K562 (cell line): ENCODE measurements at regions not wholly inside any gene's neighbourhood (a gene's known extent, or its start where the extent isn't known, plus 50 kb on each side); places are given as distances from the start of the nearest gene placed in this dataset.

Experiments used
- TF ChIP-seq, protein P1 (sequence below): fragments of 200-600 bp; sonication (generic); IDR thresholded peaks from one replicate; pipeline ENCODE4 v1.6.1; 2012; ENCODE audit warnings: mild to moderate bottlenecking, low read depth, low read length, inconsistent platforms

- TF ChIP-seq, protein P1, sequence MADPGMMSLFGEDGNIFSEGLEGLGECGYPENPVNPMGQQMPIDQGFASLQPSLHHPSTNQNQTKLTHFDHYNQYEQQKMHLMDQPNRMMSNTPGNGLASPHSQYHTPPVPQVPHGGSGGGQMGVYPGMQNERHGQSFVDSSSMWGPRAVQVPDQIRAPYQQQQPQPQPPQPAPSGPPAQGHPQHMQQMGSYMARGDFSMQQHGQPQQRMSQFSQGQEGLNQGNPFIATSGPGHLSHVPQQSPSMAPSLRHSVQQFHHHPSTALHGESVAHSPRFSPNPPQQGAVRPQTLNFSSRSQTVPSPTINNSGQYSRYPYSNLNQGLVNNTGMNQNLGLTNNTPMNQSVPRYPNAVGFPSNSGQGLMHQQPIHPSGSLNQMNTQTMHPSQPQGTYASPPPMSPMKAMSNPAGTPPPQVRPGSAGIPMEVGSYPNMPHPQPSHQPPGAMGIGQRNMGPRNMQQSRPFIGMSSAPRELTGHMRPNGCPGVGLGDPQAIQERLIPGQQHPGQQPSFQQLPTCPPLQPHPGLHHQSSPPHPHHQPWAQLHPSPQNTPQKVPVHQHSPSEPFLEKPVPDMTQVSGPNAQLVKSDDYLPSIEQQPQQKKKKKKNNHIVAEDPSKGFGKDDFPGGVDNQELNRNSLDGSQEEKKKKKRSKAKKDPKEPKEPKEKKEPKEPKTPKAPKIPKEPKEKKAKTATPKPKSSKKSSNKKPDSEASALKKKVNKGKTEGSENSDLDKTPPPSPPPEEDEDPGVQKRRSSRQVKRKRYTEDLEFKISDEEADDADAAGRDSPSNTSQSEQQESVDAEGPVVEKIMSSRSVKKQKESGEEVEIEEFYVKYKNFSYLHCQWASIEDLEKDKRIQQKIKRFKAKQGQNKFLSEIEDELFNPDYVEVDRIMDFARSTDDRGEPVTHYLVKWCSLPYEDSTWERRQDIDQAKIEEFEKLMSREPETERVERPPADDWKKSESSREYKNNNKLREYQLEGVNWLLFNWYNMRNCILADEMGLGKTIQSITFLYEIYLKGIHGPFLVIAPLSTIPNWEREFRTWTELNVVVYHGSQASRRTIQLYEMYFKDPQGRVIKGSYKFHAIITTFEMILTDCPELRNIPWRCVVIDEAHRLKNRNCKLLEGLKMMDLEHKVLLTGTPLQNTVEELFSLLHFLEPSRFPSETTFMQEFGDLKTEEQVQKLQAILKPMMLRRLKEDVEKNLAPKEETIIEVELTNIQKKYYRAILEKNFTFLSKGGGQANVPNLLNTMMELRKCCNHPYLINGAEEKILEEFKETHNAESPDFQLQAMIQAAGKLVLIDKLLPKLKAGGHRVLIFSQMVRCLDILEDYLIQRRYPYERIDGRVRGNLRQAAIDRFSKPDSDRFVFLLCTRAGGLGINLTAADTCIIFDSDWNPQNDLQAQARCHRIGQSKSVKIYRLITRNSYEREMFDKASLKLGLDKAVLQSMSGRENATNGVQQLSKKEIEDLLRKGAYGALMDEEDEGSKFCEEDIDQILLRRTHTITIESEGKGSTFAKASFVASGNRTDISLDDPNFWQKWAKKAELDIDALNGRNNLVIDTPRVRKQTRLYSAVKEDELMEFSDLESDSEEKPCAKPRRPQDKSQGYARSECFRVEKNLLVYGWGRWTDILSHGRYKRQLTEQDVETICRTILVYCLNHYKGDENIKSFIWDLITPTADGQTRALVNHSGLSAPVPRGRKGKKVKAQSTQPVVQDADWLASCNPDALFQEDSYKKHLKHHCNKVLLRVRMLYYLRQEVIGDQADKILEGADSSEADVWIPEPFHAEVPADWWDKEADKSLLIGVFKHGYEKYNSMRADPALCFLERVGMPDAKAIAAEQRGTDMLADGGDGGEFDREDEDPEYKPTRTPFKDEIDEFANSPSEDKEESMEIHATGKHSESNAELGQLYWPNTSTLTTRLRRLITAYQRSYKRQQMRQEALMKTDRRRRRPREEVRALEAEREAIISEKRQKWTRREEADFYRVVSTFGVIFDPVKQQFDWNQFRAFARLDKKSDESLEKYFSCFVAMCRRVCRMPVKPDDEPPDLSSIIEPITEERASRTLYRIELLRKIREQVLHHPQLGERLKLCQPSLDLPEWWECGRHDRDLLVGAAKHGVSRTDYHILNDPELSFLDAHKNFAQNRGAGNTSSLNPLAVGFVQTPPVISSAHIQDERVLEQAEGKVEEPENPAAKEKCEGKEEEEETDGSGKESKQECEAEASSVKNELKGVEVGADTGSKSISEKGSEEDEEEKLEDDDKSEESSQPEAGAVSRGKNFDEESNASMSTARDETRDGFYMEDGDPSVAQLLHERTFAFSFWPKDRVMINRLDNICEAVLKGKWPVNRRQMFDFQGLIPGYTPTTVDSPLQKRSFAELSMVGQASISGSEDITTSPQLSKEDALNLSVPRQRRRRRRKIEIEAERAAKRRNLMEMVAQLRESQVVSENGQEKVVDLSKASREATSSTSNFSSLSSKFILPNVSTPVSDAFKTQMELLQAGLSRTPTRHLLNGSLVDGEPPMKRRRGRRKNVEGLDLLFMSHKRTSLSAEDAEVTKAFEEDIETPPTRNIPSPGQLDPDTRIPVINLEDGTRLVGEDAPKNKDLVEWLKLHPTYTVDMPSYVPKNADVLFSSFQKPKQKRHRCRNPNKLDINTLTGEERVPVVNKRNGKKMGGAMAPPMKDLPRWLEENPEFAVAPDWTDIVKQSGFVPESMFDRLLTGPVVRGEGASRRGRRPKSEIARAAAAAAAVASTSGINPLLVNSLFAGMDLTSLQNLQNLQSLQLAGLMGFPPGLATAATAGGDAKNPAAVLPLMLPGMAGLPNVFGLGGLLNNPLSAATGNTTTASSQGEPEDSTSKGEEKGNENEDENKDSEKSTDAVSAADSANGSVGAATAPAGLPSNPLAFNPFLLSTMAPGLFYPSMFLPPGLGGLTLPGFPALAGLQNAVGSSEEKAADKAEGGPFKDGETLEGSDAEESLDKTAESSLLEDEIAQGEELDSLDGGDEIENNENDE: no peak
These were observed 1345.0 kb upstream of the SLC10A2 start (continued) for GRCh38 chr13:104411141-104411765.
